ENCODE measurements at regions not wholly inside any gene's neighbourhood (a gene's known extent, or its start where the extent isn't known, plus 50 kb on each side); places are given as distances from the start of the nearest gene placed in this dataset.

GRCh38 chr7:45242698-45243097 lies 85.1 kb downstream of the RAMP3 start:
- Histone ChIP-seq H3K36me3 (ENCODE audit: control insufficient read depth in 4 of 4, insufficient read depth in 3 of 4, low read depth in 1 of 4, low read length in 3 of 4) (no peaks in the 10 kb centered on the region), H3K27ac (ENCODE audit: low read depth in 1 of 2, low read length in 2 of 2) (no peak overlapping the region), H3K9me3 (ENCODE audit: control insufficient read depth in 4 of 4, low read length in 3 of 4) (peaks cover 0 to under 1% (median 0%) of the 10 kb centered on the region in 4 donors), H3K27me3 (ENCODE audit: control insufficient read depth in 4 of 4, insufficient read depth in 4 of 4, low read length in 3 of 4) (peaks cover 0 to 12% (median 1%) of the 10 kb centered on the region in 4 donors), H3K9ac (ENCODE audit: low read depth in 1 of 2, low read length in 2 of 2) (no peak overlapping the region), H3K4me1 (ENCODE audit: control insufficient read depth in 4 of 4, insufficient read depth in 4 of 4, low read length in 3 of 4) (peaks cover 0 to 3% (median 0%) of the 10 kb centered on the region in 4 donors), H3K4me3 (ENCODE audit: low read depth in 1 of 3, low read length in 3 of 3) (no peak overlapping the region)
- WGBS, result 91% methylated on average over 3 of the region's 3 CpGs
- no peak for DNase-seq (ENCODE audit: low spot score)
- TF ChIP-seq RXRA (IDR thresholded peaks at IDR 0.05) (no peak), TAF1 (conservative IDR thresholded peaks at IDR 0.05) (no peak), FOXA2 (IDR thresholded peaks at IDR 0.05) (no peak), ATF3 (IDR thresholded peaks at IDR 0.05) (no peak), ZBTB33 (IDR thresholded peaks at IDR 0.05) (no peak), JUND (IDR thresholded peaks at IDR 0.05) (no peak)

DNA sequence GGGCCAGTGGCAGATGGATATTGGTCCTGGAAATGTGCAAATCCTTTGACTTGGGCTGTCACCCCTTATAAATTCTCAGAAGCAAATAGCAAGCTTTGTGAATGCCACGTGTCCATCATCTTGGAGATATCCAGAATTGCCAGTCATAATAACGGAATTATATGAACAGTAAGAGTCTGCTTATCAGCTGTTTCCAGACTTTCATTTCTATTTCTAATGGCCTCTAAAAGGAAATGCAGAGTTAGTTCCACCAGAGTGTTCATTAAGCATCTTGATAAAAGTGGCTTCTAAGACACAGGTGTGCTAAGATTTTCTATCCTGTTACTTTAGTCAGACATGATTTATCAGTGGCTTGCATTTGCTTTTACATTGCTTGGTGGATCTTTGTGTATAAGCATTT lies 87.4 kb downstream of the RAMP3 start:
- H3K9ac ChIP-seq (ENCODE audit: low read depth in 1 of 2, low read length in 2 of 2), result no peak overlapping the region
- H3K36me3 ChIP-seq (ENCODE audit: control insufficient read depth in 4 of 4, insufficient read depth in 3 of 4, low read depth in 1 of 4, low read length in 3 of 4), result no peaks in the 10 kb centered on the region
- H3K4me1 ChIP-seq (ENCODE audit: control insufficient read depth in 4 of 4, insufficient read depth in 4 of 4, low read length in 3 of 4), result peaks cover 0 to 3% (median 0%) of the 10 kb centered on the region in 4 donors
- TF ChIP-seq HNF4A (conservative IDR thresholded peaks at IDR 0.05) (no peak), CTCF (IDR thresholded peaks at IDR 0.05; ENCODE audit: low read depth, low read length, missing input control) (no peak), FOXA1 (IDR thresholded peaks at IDR 0.05) (no peak), RAD21 (IDR thresholded peaks at IDR 0.05) (no peak), JUND (IDR thresholded peaks at IDR 0.05) (no peak), HNF4G (IDR thresholded peaks at IDR 0.05) (no peak), RXRA (IDR thresholded peaks at IDR 0.05) (no peak), TAF1 (conservative IDR thresholded peaks at IDR 0.05) (no peak), FOXA2 (IDR thresholded peaks at IDR 0.05) (no peak), YY1 (IDR thresholded peaks at IDR 0.05) (no peak), ZBTB33 (IDR thresholded peaks at IDR 0.05) (no peak), NR2F2 (IDR thresholded peaks at IDR 0.05) (no peak), ATF3 (IDR thresholded peaks at IDR 0.05) (no peak), SP1 (IDR thresholded peaks at IDR 0.05) (no peak), GABPA (IDR thresholded peaks at IDR 0.05 in 1 of 2, conservative IDR thresholded peaks at IDR 0.05 in 1 of 2) (no peak)
- TF ChIP-seq, protein P1, sequence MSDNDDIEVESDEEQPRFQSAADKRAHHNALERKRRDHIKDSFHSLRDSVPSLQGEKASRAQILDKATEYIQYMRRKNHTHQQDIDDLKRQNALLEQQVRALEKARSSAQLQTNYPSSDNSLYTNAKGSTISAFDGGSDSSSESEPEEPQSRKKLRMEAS (IDR thresholded peaks at IDR 0.05), result no peak
- H3K27me3 ChIP-seq (ENCODE audit: control insufficient read depth in 4 of 4, insufficient read depth in 4 of 4, low read length in 3 of 4), result peaks cover 0 to 12% (median 1%) of the 10 kb centered on the region in 4 donors
- 83% methylated on average over 2 of the region's 2 CpGs for WGBS
- DNase-seq (ENCODE audit: low spot score), result no peak
- H3K4me3 ChIP-seq (ENCODE audit: low read depth in 1 of 3, low read length in 3 of 3), result no peak overlapping the region
- H3K9me3 ChIP-seq (ENCODE audit: control insufficient read depth in 4 of 4, low read length in 3 of 4), result peaks cover 0 to 1% (median 0%) of the 10 kb centered on the region in 4 donors
- H3K27ac ChIP-seq (ENCODE audit: low read depth in 1 of 2, low read length in 2 of 2), result no peak overlapping the region
